Fibroblast of lung (primary cell): ENCODE measurements at regions not wholly inside any gene's neighbourhood (a gene's known extent, or its start where the extent isn't known, plus 50 kb on each side); places are given as distances from the start of the nearest gene placed in this dataset.
A peak's percentile ranks its signal among the peaks of the same experiment; 100 is the strongest.

Experiments
- DNase-seq, 2 donors: peaks; one replicate each; pipeline versions ENCODE4 v3.0.0 to v3.0.0-alpha.2; 2010; ENCODE audit warnings: low read depth in 2 of 2
- H2AFZ ChIP-seq: 2 replicates; pipeline ENCODE4 v1.5.1; 2012; ENCODE audit warnings: low read length, control low read depth, inconsistent platforms
- H3K27ac ChIP-seq: 2 replicates; pipeline ENCODE4 v1.5.1; 2011; ENCODE audit warnings: low read length, control low read depth; ENCODE audit not compliant: insufficient read depth
- H3K27me3 ChIP-seq: 2 replicates; pipeline ENCODE4 v1.5.1; 2011; ENCODE audit warnings: mild to moderate bottlenecking, low read length; ENCODE audit not compliant: control insufficient read depth, insufficient read depth
- H3K36me3 ChIP-seq: 2 replicates; pipeline ENCODE4 v1.5.1; 2011; ENCODE audit warnings: low read length; ENCODE audit not compliant: control insufficient read depth, insufficient read depth
- H3K4me1 ChIP-seq: 2 replicates; pipeline ENCODE4 v1.5.1; 2011; ENCODE audit warnings: low read length; ENCODE audit not compliant: control insufficient read depth, insufficient read depth; ENCODE audit errors: extremely low read depth
- H3K4me2 ChIP-seq: 2 replicates; pipeline ENCODE4 v1.5.1; 2011; ENCODE audit warnings: low read length, control low read depth; ENCODE audit not compliant: insufficient read depth; ENCODE audit errors: extremely low read depth
- H3K4me3 ChIP-seq, 4 experiments: fragments of 200-600 bp in 1 of 4; sonication (generic) in 1 of 4; replicated peaks in 1 of 4; 2 replicates each; pipeline ENCODE4 v1.5.1; 2011 to 2016; ENCODE audit warnings: low read length in 4 of 4, low read depth in 3 of 4, mild to moderate bottlenecking in 3 of 4, control low read depth in 2 of 4, inconsistent platforms in 1 of 4, mixed read lengths in 1 of 4; ENCODE audit not compliant: insufficient read depth in 1 of 4; ENCODE audit errors: control extremely low read depth in 1 of 4
- H3K79me2 ChIP-seq: 2 replicates; pipeline ENCODE4 v1.5.1; 2012; ENCODE audit warnings: mild to moderate bottlenecking, low read length, inconsistent platforms; ENCODE audit not compliant: control insufficient read depth, insufficient read depth
- H3K9ac ChIP-seq: 2 replicates; pipeline ENCODE4 v1.5.1; 2011; ENCODE audit warnings: mild to moderate bottlenecking, low read length, control low read depth; ENCODE audit not compliant: insufficient read depth
- H3K9me3 ChIP-seq: 2 replicates; pipeline ENCODE4 v1.5.1; 2012; ENCODE audit warnings: low read depth, low read length; ENCODE audit not compliant: control insufficient read depth, insufficient read depth
- H4K20me1 ChIP-seq: 2 replicates; pipeline ENCODE4 v1.5.1; 2011; ENCODE audit warnings: low read length; ENCODE audit not compliant: control insufficient read depth, insufficient read depth; ENCODE audit errors: extremely low read depth
- CTCF ChIP-seq, 2 donors: IDR thresholded peaks in 1 of 2; conservative IDR thresholded peaks in 1 of 2; 1 replicate in 1 of 2; 2 replicates in 1 of 2; pipeline ENCODE4 v1.5.1; 2011 to 2012; ENCODE audit warnings: low read length in 2 of 2, control low read depth in 1 of 2, inconsistent platforms in 1 of 2, low read depth in 1 of 2, mild to moderate bottlenecking in 1 of 2
- EZH2 ChIP-seq: IDR thresholded peaks from 2 replicates; pipeline ENCODE4 v1.5.1; 2012; ENCODE audit warnings: low read length, control low read depth, mild to moderate bottlenecking; ENCODE audit errors: missing control alignments

- Histone ChIP-seq H3K79me2 (no peaks in the 10 kb centered on the region), H3K36me3 (no peaks in the 10 kb centered on the region), H3K9ac (no peak overlapping the region), H3K4me3 (no peak overlapping the region), H2AFZ (no peak overlapping the region), H3K4me1 (no peaks in the 10 kb centered on the region), H3K27ac (no peak overlapping the region), H3K27me3 (no peaks in the 10 kb centered on the region), H4K20me1 (no peaks in the 10 kb centered on the region), H3K4me2 (no peak overlapping the region), H3K9me3 (no peaks in the 10 kb centered on the region)
- no peak for TF ChIP-seq EZH2
- TF ChIP-seq CTCF (conservative IDR thresholded peaks at IDR 0.05 in 1 of 2, IDR thresholded peaks at IDR 0.05 in 1 of 2; ENCODE audit: low read depth in 1 of 2, low read length in 2 of 2): no peak
- DNase-seq: peak; percentile 16 to 54
Measured at GRCh38 chr20:40763646-40764295, 74.7 kb upstream of the MAFB start.

- DNase-seq: no peak
- H3K4me2 ChIP-seq: no peak overlapping the region
- no peaks in the 10 kb centered on the region for H3K79me2 ChIP-seq
- H3K36me3 ChIP-seq: no peaks in the 10 kb centered on the region
- no peaks in the 10 kb centered on the region for H4K20me1 ChIP-seq
- TF ChIP-seq CTCF (conservative IDR thresholded peaks at IDR 0.05 in 1 of 2, IDR thresholded peaks at IDR 0.05 in 1 of 2; ENCODE audit: low read depth in 1 of 2, low read length in 2 of 2) (no peak), EZH2 (no peak)
- H2AFZ ChIP-seq: no peak overlapping the region
- no peaks in the 10 kb centered on the region for H3K27me3 ChIP-seq
- no peak overlapping the region for H3K4me3 ChIP-seq
- H3K4me1 ChIP-seq: no peaks in the 10 kb centered on the region
- no peaks in the 10 kb centered on the region for H3K9me3 ChIP-seq
- H3K27ac ChIP-seq: no peak overlapping the region
- H3K9ac ChIP-seq: no peak overlapping the region
Measured at GRCh38 chr20:40765814-40766480, 76.9 kb upstream of the MAFB start.

GRCh38 chr20:40766790-40767614 lies 78.0 kb upstream of the MAFB start:
- Histone ChIP-seq H3K27me3 (no peaks in the 10 kb centered on the region), H2AFZ (no peak overlapping the region), H3K9ac (no peak overlapping the region), H3K4me2 (no peak overlapping the region), H3K9me3 (no peaks in the 10 kb centered on the region), H3K36me3 (no peaks in the 10 kb centered on the region), H3K4me1 (no peaks in the 10 kb centered on the region), H3K27ac (no peak overlapping the region), H3K79me2 (no peaks in the 10 kb centered on the region), H4K20me1 (no peaks in the 10 kb centered on the region), H3K4me3 (no peak overlapping the region)
- no peak for DNase-seq
- no peak for TF ChIP-seq CTCF (conservative IDR thresholded peaks at IDR 0.05 in 1 of 2, IDR thresholded peaks at IDR 0.05 in 1 of 2; ENCODE audit: low read depth in 1 of 2, low read length in 2 of 2)
- no peak for TF ChIP-seq EZH2
